Smooth muscle cell (in vitro differentiated cells): ENCODE measurements at regions not wholly inside any gene's neighbourhood (a gene's known extent, or its start where the extent isn't known, plus 50 kb on each side); places are given as distances from the start of the nearest gene placed in this dataset.

ENCODE experiments used
- DNase-seq: peaks from one replicate; lab custom pipeline; 2025; ENCODE audit not compliant: unreplicated experiment; lab: John Stamatoyannopoulos, UW
- H2AFZ ChIP-seq: fragments of 200-600 bp; sonication (generic); 2 replicates; pipeline ENCODE4 v1.6.0; 2016; ENCODE audit warnings: antibody characterized with exemption, low read depth, mild to moderate bottlenecking
- H3F3A ChIP-seq: fragments of 200-600 bp; sonication (generic); 2 replicates; pipeline ENCODE4 v1.6.0; 2017; ENCODE audit warnings: antibody characterized with exemption, low read depth
- H3K27ac ChIP-seq: fragments of 200-600 bp; sonication (generic); 2 replicates; pipeline ENCODE4 v1.5.1; 2016; ENCODE audit warnings: low read depth, mild to moderate bottlenecking
- H3K27me3 ChIP-seq: fragments of 200-600 bp; sonication (generic); 2 replicates; pipeline ENCODE4 v1.6.1; 2016; ENCODE audit warnings: low read depth, mild to moderate bottlenecking
- H3K36me3 ChIP-seq: fragments of 200-600 bp; sonication (generic); 2 replicates; pipeline ENCODE4 v1.5.1; 2016; ENCODE audit warnings: low read depth
- H3K4me1 ChIP-seq: fragments of 200-600 bp; sonication (generic); 2 replicates; pipeline ENCODE4 v1.5.1; 2016; ENCODE audit warnings: low read depth
- H3K4me2 ChIP-seq: fragments of 200-600 bp; sonication (generic); 2 replicates; pipeline ENCODE4 v1.6.0; 2016; ENCODE audit warnings: mild to moderate bottlenecking
- H3K4me3 ChIP-seq: fragments of 200-600 bp; sonication (generic); 2 replicates; pipeline ENCODE4 v1.5.1; 2016; ENCODE audit warnings: mild to moderate bottlenecking
- H3K79me2 ChIP-seq: fragments of 200-600 bp; sonication (generic); 2 replicates; pipeline ENCODE4 v1.6.0; 2016; ENCODE audit warnings: low read depth, mild to moderate bottlenecking
- H3K9ac ChIP-seq: fragments of 200-600 bp; sonication (generic); 2 replicates; pipeline ENCODE4 v1.6.0; 2016; ENCODE audit warnings: low read depth
- H3K9me3 ChIP-seq: fragments of 200-600 bp; sonication (generic); replicated peaks from 2 replicates; pipeline ENCODE4 v1.5.1; 2016; ENCODE audit warnings: low read depth
- H4K20me1 ChIP-seq: fragments of 200-600 bp; sonication (generic); 2 replicates; pipeline ENCODE4 v1.6.0; 2016; ENCODE audit warnings: low read depth
- WGBS: methylation state at CpG from one replicate; pipeline ENCODE4 v1.1.7; 2016; ENCODE audit warnings: low lambda C conversion rate; 5-methylcytosine and 5-hydroxymethylcytosine counted together
- TF ChIP-seq, protein P1 (sequence below): fragments of 200-600 bp; sonication (generic); IDR thresholded peaks from 2 replicates; pipeline ENCODE4 v1.5.1; 2017; ENCODE audit warnings: borderline replicate concordance, mild to moderate bottlenecking, antibody characterized with exemption; ENCODE audit not compliant: insufficient read depth, poor library complexity, severe bottlenecking

DNA sequence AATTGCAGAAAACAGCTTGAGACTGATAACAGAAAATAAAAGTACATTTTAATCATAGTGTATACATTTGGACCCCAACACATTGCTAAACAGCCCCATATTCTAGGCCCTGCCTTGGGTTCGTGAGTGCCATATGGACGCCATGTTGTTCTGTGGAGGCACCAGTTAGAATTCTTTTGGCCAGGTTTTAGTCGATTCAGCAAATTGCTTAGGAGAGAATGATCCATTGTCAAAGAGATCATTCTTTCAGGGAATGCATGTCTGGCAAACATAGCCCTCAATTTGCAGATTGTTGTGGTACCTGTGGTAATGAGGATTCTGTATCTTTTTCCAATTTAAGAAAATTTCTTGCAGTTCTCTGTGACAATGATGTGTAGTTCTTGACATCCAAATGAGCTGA, 183.6 kb upstream of the DDHD1 start:
- DNase-seq: no peak
- no peaks in the 10 kb centered on the region for H3K79me2 ChIP-seq
- no peaks in the 10 kb centered on the region for H3K36me3 ChIP-seq
- no peak overlapping the region for H3K9ac ChIP-seq
- no peak overlapping the region for H3K4me3 ChIP-seq
- WGBS: 91% methylated on average over 3 of the region's 3 CpGs
- H3K4me1 ChIP-seq: peaks cover 6% of the 10 kb centered on the region
- TF ChIP-seq, protein P1, sequence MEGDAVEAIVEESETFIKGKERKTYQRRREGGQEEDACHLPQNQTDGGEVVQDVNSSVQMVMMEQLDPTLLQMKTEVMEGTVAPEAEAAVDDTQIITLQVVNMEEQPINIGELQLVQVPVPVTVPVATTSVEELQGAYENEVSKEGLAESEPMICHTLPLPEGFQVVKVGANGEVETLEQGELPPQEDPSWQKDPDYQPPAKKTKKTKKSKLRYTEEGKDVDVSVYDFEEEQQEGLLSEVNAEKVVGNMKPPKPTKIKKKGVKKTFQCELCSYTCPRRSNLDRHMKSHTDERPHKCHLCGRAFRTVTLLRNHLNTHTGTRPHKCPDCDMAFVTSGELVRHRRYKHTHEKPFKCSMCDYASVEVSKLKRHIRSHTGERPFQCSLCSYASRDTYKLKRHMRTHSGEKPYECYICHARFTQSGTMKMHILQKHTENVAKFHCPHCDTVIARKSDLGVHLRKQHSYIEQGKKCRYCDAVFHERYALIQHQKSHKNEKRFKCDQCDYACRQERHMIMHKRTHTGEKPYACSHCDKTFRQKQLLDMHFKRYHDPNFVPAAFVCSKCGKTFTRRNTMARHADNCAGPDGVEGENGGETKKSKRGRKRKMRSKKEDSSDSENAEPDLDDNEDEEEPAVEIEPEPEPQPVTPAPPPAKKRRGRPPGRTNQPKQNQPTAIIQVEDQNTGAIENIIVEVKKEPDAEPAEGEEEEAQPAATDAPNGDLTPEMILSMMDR: no peak
- no peak overlapping the region for H3K27ac ChIP-seq
- no peaks in the 10 kb centered on the region for H3K27me3 ChIP-seq
- no peaks in the 10 kb centered on the region for H3K9me3 ChIP-seq
- no peaks in the 10 kb centered on the region for H4K20me1 ChIP-seq
- H2AFZ ChIP-seq: no peak overlapping the region
- H3K4me2 ChIP-seq: no peak overlapping the region
- no peaks in the 10 kb centered on the region for H3F3A ChIP-seq

DNA sequence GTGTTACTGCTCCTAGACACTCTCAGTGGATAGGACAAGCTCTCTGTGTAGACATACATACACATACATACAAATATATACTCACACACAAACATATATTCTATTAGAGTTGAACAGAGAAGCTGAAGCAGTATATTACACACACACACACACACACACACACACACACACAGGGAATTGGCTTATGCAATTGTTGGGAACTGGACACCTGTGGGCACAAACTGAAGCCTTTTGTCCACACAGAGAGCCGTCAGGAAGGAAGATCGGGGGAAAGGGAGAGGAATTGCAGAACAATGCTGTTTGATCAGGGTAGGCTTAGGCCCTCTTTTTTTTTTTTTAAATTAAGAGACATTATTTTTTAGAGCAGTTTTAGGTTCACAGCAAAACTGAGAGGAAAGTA, 180.7 kb upstream of the DDHD1 start:
- Histone ChIP-seq H3K9ac (no peak overlapping the region), H3K4me2 (no peak overlapping the region), H3K9me3 (no peaks in the 10 kb centered on the region), H3F3A (no peaks in the 10 kb centered on the region), H3K4me1 (no peaks in the 10 kb centered on the region), H3K27ac (no peak overlapping the region), H2AFZ (no peak overlapping the region), H4K20me1 (no peaks in the 10 kb centered on the region), H3K27me3 (no peaks in the 10 kb centered on the region), H3K79me2 (no peaks in the 10 kb centered on the region), H3K36me3 (no peaks in the 10 kb centered on the region), H3K4me3 (no peak overlapping the region)
- 93% methylated on average over 2 of the region's 2 CpGs for WGBS
- TF ChIP-seq, protein P1: no peak
- DNase-seq: no peak

DNA sequence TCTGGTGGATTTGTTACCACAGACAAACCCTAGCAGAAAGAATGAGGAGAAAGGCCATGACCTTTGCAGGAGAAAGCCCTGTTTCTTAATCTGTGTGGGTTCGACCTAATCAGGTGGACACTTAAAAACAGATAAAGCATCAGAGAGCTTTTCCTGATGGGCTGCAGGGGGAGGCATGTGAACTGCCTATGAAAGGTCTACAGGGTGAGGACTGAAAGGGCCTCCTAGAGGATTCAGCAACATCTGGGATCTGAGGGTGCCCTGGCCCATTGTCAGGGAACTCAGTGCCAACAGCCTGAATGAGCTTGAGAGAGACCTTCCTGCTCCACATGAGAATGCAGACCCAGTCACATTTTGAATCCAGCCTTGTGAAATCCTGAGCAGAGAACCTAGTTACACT, 178.8 kb upstream of the DDHD1 start:
- no peak overlapping the region for H3K27ac ChIP-seq
- 65% methylated on average over 1 of the region's 1 CpG for WGBS

DNA sequence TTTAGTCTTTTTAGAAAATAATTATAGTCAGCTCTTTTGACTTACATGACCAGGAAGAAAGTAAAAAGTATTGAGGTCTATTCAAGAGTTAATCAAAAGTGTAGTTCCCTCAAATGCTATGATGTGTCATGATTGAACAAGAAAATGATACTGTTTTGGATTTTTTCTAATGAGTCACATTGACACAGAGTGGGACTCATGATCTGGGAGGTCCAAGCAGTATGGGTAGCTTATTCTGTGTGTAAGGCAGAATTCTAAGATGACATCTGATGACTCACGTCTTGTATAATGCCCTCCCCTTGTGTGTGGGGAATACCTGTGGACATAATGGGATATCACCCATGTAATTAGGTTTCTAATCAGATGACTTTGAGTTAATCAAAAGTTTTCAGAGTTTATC, 178.1 kb upstream of the DDHD1 start:
- H2AFZ ChIP-seq: no peak overlapping the region
- WGBS: 90% methylated on average over 1 of the region's 1 CpG
- no peaks in the 10 kb centered on the region for H3K36me3 ChIP-seq
- H3K4me3 ChIP-seq: no peak overlapping the region
- no peak for DNase-seq
- H3K4me1 ChIP-seq: no peaks in the 10 kb centered on the region
- no peaks in the 10 kb centered on the region for H3K79me2 ChIP-seq
- H3K4me2 ChIP-seq: no peak overlapping the region
- TF ChIP-seq, protein P1: no peak
- H3K9ac ChIP-seq: no peak overlapping the region
- H3K9me3 ChIP-seq: no peaks in the 10 kb centered on the region
- H3F3A ChIP-seq: no peaks in the 10 kb centered on the region
- no peaks in the 10 kb centered on the region for H4K20me1 ChIP-seq
- no peak overlapping the region for H3K27ac ChIP-seq
- no peaks in the 10 kb centered on the region for H3K27me3 ChIP-seq

More for the DNA sequence above, 178.8 kb upstream of the DDHD1 start:
- Histone ChIP-seq H3K79me2 (no peaks in the 10 kb centered on the region), H4K20me1 (no peaks in the 10 kb centered on the region), H3K4me3 (no peak overlapping the region), H3K27me3 (no peaks in the 10 kb centered on the region), H2AFZ (no peak overlapping the region), H3F3A (no peaks in the 10 kb centered on the region), H3K4me2 (no peak overlapping the region), H3K9ac (no peak overlapping the region), H3K36me3 (no peaks in the 10 kb centered on the region), H3K9me3 (no peaks in the 10 kb centered on the region), H3K4me1 (no peaks in the 10 kb centered on the region)
- TF ChIP-seq, protein P1: no peak
- no peak for DNase-seq
